ENCODE measurements at regions not wholly inside any gene's neighbourhood (a gene's known extent, or its start where the extent isn't known, plus 50 kb on each side); places are given as distances from the start of the nearest gene placed in this dataset.

DNA sequence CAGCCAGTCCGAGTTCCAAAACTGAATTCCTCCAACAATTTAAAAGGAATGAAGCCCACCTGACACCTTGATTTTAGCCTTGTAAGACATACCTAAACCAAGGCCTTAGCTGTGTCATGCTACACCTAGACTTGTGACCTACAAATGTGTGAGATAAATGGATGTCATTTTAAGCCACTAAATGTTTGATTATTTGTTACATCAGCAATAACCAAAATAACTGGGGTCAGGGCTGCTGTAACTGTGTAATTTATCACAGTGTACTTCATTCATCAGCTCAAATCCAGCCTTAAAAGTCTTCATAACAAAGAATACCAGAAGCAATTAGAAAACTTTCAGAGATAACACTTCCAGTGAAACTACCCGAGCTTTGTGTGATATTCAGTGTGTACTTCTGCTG, 673.0 kb upstream of the ANO3 start:
- TF ChIP-seq, protein P1, sequence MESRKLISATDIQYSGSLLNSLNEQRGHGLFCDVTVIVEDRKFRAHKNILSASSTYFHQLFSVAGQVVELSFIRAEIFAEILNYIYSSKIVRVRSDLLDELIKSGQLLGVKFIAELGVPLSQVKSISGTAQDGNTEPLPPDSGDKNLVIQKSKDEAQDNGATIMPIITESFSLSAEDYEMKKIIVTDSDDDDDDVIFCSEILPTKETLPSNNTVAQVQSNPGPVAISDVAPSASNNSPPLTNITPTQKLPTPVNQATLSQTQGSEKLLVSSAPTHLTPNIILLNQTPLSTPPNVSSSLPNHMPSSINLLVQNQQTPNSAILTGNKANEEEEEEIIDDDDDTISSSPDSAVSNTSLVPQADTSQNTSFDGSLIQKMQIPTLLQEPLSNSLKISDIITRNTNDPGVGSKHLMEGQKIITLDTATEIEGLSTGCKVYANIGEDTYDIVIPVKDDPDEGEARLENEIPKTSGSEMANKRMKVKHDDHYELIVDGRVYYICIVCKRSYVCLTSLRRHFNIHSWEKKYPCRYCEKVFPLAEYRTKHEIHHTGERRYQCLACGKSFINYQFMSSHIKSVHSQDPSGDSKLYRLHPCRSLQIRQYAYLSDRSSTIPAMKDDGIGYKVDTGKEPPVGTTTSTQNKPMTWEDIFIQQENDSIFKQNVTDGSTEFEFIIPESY (IDR thresholded peaks at IDR 0.05; ENCODE audit: borderline replicate concordance, low read depth), result no peak
- TF ChIP-seq RCOR1 (IDR thresholded peaks at IDR 0.05; ENCODE audit: low read length), result no peak

All from SK-N-SH (cell line).